ENCODE measurements at regions not wholly inside any gene's neighbourhood (a gene's known extent, or its start where the extent isn't known, plus 50 kb on each side); places are given as distances from the start of the nearest gene placed in this dataset.

DNA sequence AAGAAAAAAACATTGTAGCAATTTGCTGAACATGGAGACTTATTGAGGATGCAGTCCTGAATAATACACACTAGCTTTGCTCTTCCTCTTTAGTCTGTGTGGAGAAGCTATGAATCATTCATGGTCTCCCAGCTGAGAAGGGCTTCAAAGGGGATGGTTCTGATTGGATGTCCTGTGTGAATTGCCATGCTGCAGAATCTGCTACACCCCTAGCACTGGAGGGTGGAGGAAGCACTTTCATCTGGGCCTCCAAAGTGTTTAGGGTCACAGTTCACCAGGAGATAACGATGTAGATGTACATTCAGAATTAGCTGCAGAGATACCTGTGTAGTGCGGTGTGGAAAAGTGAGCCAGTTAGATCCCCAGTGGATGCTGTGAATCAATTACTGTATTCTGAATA lies 321.1 kb upstream of the EDNRB start:
- no peaks in the 10 kb centered on the region for H3K4me1 ChIP-seq
- no peaks in the 10 kb centered on the region for H3K36me3 ChIP-seq (ENCODE audit: control insufficient read depth, insufficient read depth, low read length)
- no peak overlapping the region for H3K4me2 ChIP-seq (ENCODE audit: low read length)
- TF ChIP-seq, protein P1, sequence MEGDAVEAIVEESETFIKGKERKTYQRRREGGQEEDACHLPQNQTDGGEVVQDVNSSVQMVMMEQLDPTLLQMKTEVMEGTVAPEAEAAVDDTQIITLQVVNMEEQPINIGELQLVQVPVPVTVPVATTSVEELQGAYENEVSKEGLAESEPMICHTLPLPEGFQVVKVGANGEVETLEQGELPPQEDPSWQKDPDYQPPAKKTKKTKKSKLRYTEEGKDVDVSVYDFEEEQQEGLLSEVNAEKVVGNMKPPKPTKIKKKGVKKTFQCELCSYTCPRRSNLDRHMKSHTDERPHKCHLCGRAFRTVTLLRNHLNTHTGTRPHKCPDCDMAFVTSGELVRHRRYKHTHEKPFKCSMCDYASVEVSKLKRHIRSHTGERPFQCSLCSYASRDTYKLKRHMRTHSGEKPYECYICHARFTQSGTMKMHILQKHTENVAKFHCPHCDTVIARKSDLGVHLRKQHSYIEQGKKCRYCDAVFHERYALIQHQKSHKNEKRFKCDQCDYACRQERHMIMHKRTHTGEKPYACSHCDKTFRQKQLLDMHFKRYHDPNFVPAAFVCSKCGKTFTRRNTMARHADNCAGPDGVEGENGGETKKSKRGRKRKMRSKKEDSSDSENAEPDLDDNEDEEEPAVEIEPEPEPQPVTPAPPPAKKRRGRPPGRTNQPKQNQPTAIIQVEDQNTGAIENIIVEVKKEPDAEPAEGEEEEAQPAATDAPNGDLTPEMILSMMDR (IDR thresholded peaks at IDR 0.05), result no peak
- H3K27ac ChIP-seq, result no peak overlapping the region
- no peaks in the 10 kb centered on the region for H3K9me3 ChIP-seq (ENCODE audit: control insufficient read depth, low read length)
- no peak overlapping the region for H3K9ac ChIP-seq
- no peaks in the 10 kb centered on the region for H3K27me3 ChIP-seq (ENCODE audit: control insufficient read depth, insufficient read depth, low read length)
- H3K79me2 ChIP-seq, result no peaks in the 10 kb centered on the region
- H2AFZ ChIP-seq, result no peak overlapping the region
- H3K4me3 ChIP-seq (ENCODE audit: low read depth, low read length), result no peak overlapping the region

- no peaks in the 10 kb centered on the region for H3K36me3 ChIP-seq (ENCODE audit: control insufficient read depth, insufficient read depth, low read length)
- H3K9me3 ChIP-seq (ENCODE audit: control insufficient read depth, low read length), result no peaks in the 10 kb centered on the region
Observed at GRCh38 chr13:78238911-78239310, 320.3 kb upstream of the EDNRB start.

GRCh38 chr13:78228940-78229339 lies 310.3 kb upstream of the EDNRB start:
- Histone ChIP-seq H3K27ac (no peak overlapping the region), H3K9me3 (ENCODE audit: control insufficient read depth, low read length) (no peaks in the 10 kb centered on the region), H3K79me2 (no peaks in the 10 kb centered on the region), H3K9ac (no peak overlapping the region), H3K4me3 (ENCODE audit: low read depth, low read length) (no peak overlapping the region), H3K4me2 (ENCODE audit: low read length) (no peak overlapping the region), H2AFZ (no peak overlapping the region), H3K27me3 (ENCODE audit: control insufficient read depth, insufficient read depth, low read length) (no peaks in the 10 kb centered on the region), H3K4me1 (no peaks in the 10 kb centered on the region), H3K36me3 (ENCODE audit: control insufficient read depth, insufficient read depth, low read length) (no peaks in the 10 kb centered on the region)
- TF ChIP-seq, protein P1 (IDR thresholded peaks at IDR 0.05), result no peak

More at GRCh38 chr13:78238911-78239310, 320.3 kb upstream of the EDNRB start:
- Histone ChIP-seq H3K79me2 (no peaks in the 10 kb centered on the region), H3K9ac (no peak overlapping the region), H3K27ac (no peak overlapping the region), H3K4me2 (ENCODE audit: low read length) (no peak overlapping the region), H2AFZ (no peak overlapping the region), H3K4me3 (ENCODE audit: low read depth, low read length) (no peak overlapping the region), H3K4me1 (no peaks in the 10 kb centered on the region), H3K27me3 (ENCODE audit: control insufficient read depth, insufficient read depth, low read length) (no peaks in the 10 kb centered on the region)
- TF ChIP-seq, protein P1 (IDR thresholded peaks at IDR 0.05), result no peak

GRCh38 chr13:78228211-78228610 lies 309.6 kb upstream of the EDNRB start:
- Histone ChIP-seq H2AFZ (no peak overlapping the region), H3K9ac (no peak overlapping the region), H3K27ac (no peak overlapping the region), H3K36me3 (ENCODE audit: control insufficient read depth, insufficient read depth, low read length) (no peaks in the 10 kb centered on the region), H3K4me1 (no peaks in the 10 kb centered on the region), H3K9me3 (ENCODE audit: control insufficient read depth, low read length) (no peaks in the 10 kb centered on the region), H3K4me2 (ENCODE audit: low read length) (no peak overlapping the region), H3K27me3 (ENCODE audit: control insufficient read depth, insufficient read depth, low read length) (no peaks in the 10 kb centered on the region), H3K4me3 (ENCODE audit: low read depth, low read length) (no peak overlapping the region), H3K79me2 (no peaks in the 10 kb centered on the region)
- TF ChIP-seq, protein P1 (IDR thresholded peaks at IDR 0.05), result no peak

GRCh38 chr13:78227709-78228108 lies 309.1 kb upstream of the EDNRB start:
- TF ChIP-seq, protein P1 (IDR thresholded peaks at IDR 0.05), result no peak
- Histone ChIP-seq H3K27ac (no peak overlapping the region), H3K4me2 (ENCODE audit: low read length) (no peak overlapping the region), H3K4me3 (ENCODE audit: low read depth, low read length) (no peak overlapping the region), H3K4me1 (no peaks in the 10 kb centered on the region), H3K79me2 (no peaks in the 10 kb centered on the region), H3K9ac (no peak overlapping the region), H3K27me3 (ENCODE audit: control insufficient read depth, insufficient read depth, low read length) (no peaks in the 10 kb centered on the region), H2AFZ (no peak overlapping the region), H3K36me3 (ENCODE audit: control insufficient read depth, insufficient read depth, low read length) (no peaks in the 10 kb centered on the region), H3K9me3 (ENCODE audit: control insufficient read depth, low read length) (no peaks in the 10 kb centered on the region)

Measured in parathyroid adenoma (tissue), 2 donors.